ENCODE measurements at regions not wholly inside any gene's neighbourhood (a gene's known extent, or its start where the extent isn't known, plus 50 kb on each side); places are given as distances from the start of the nearest gene placed in this dataset.

DNA sequence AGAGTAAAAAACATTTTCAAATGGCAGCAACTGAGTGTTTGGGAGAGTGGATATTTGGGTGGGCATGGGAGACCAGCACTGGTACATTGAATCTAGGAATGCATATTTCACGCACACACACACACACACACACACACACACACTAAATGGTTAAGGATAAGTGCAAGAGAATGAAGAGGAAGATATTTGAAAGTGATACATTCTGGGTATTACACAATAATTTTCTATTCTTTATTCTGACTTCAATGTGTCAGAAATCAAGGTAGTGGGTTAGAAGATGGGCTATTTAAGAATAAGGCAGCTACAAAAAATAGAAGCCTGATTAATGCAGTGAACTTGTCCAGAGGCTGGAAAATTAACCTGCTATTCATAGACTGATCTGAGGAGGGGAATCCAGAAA lies 577.0 kb downstream of the TMEM182 start:
- H3K27me3 Mint-ChIP-seq (ENCODE audit: unreplicated experiment) = no peaks in the 10 kb centered on the region
- DNase-seq (ENCODE audit: low spot score) = no peak
- no peak overlapping the region for H3K27ac Mint-ChIP-seq (ENCODE audit: unreplicated experiment)
- TF ChIP-seq, protein P1, sequence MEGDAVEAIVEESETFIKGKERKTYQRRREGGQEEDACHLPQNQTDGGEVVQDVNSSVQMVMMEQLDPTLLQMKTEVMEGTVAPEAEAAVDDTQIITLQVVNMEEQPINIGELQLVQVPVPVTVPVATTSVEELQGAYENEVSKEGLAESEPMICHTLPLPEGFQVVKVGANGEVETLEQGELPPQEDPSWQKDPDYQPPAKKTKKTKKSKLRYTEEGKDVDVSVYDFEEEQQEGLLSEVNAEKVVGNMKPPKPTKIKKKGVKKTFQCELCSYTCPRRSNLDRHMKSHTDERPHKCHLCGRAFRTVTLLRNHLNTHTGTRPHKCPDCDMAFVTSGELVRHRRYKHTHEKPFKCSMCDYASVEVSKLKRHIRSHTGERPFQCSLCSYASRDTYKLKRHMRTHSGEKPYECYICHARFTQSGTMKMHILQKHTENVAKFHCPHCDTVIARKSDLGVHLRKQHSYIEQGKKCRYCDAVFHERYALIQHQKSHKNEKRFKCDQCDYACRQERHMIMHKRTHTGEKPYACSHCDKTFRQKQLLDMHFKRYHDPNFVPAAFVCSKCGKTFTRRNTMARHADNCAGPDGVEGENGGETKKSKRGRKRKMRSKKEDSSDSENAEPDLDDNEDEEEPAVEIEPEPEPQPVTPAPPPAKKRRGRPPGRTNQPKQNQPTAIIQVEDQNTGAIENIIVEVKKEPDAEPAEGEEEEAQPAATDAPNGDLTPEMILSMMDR (IDR thresholded peaks at IDR 0.05; ENCODE audit: unreplicated experiment) = no peak
- H3K9me3 Mint-ChIP-seq (ENCODE audit: unreplicated experiment) = no peaks in the 10 kb centered on the region
- no peak overlapping the region for H3K4me3 Mint-ChIP-seq (ENCODE audit: unreplicated experiment)
- H3K4me1 Mint-ChIP-seq (ENCODE audit: unreplicated experiment) = no peaks in the 10 kb centered on the region
- H3K36me3 Mint-ChIP-seq (ENCODE audit: low read depth, unreplicated experiment) = no peaks in the 10 kb centered on the region

DNA sequence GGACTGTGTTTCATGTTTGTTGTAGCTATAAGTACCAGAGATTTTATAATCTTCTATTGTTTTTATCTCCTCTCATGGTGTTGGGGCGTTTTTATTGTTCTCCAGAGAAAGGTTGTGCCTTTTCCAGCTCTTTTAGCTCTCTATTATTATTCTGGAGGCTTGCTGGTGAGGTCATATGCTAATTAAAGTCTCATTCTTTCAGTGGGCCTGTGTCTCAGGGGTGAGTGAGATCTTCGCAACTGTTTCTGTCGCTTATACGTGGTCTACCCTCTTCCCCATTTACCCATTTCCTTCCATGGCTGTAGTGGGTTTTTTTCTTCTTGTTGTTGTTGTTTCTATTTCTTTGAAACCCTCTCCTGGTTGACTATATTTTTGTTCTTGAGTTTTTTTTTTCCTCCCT lies 584.9 kb downstream of the TMEM182 start:
- no peak for DNase-seq (ENCODE audit: low spot score)
- Mint-ChIP-seq H3K27ac (ENCODE audit: unreplicated experiment) (peak overlapping the region; percentile 7), H3K9me3 (ENCODE audit: unreplicated experiment) (no peaks in the 10 kb centered on the region), H3K27me3 (ENCODE audit: unreplicated experiment) (no peaks in the 10 kb centered on the region), H3K4me3 (ENCODE audit: unreplicated experiment) (no peak overlapping the region), H3K36me3 (ENCODE audit: low read depth, unreplicated experiment) (no peaks in the 10 kb centered on the region), H3K4me1 (ENCODE audit: unreplicated experiment) (no peaks in the 10 kb centered on the region)
- TF ChIP-seq, protein P1 (IDR thresholded peaks at IDR 0.05; ENCODE audit: unreplicated experiment) = no peak

DNA sequence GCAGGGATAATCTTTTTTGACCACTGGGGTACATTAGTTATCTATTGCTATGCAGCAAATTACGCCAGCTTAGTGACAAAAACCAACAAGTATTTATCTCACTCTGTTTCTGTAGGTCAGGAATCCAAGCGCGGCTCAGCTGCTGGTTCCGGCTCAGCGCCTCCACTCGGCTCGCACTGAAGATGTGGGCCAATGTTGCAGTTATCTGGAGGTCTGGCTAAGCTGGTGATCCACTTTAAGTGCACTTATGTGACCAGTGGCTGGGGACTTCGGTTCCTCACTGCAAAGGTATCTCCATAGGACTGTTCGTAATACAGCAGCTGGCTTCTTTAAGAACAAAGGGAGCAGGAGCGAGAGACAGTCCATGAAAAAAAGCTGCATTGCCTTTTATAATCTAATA lies 591.9 kb downstream of the TMEM182 start:
- H3K4me3 Mint-ChIP-seq (ENCODE audit: unreplicated experiment) = no peak overlapping the region
- no peaks in the 10 kb centered on the region for H3K4me1 Mint-ChIP-seq (ENCODE audit: unreplicated experiment)
- DNase-seq (ENCODE audit: low spot score) = no peak
- TF ChIP-seq, protein P1 (IDR thresholded peaks at IDR 0.05; ENCODE audit: unreplicated experiment) = no peak
- H3K36me3 Mint-ChIP-seq (ENCODE audit: low read depth, unreplicated experiment) = no peaks in the 10 kb centered on the region
- no peaks in the 10 kb centered on the region for H3K27me3 Mint-ChIP-seq (ENCODE audit: unreplicated experiment)
- no peaks in the 10 kb centered on the region for H3K9me3 Mint-ChIP-seq (ENCODE audit: unreplicated experiment)
- no peak overlapping the region for H3K27ac Mint-ChIP-seq (ENCODE audit: unreplicated experiment)

DNA sequence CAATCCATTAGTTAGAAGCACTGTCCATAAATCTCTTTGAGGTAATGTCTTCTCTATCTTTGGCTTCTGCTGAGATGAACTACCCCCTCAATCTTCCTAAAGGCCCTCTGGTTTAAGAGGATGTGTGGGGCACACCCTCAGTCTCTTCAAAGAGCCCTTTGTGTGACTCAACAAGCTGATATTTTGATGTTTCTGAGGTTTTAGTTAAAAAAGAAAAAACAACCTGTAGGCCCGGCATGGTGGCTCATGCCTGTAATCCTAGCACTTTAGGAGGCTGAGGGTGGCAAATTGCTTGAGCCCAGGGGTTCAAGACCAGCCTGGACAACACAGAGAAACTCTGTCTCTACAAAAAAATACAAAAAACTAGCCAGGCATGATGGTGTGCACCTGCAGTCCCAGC lies 593.5 kb downstream of the TMEM182 start:
- no peaks in the 10 kb centered on the region for H3K27me3 Mint-ChIP-seq (ENCODE audit: unreplicated experiment)
- TF ChIP-seq, protein P1 (IDR thresholded peaks at IDR 0.05; ENCODE audit: unreplicated experiment) = no peak
- DNase-seq (ENCODE audit: low spot score) = no peak
- no peaks in the 10 kb centered on the region for H3K9me3 Mint-ChIP-seq (ENCODE audit: unreplicated experiment)
- H3K4me3 Mint-ChIP-seq (ENCODE audit: unreplicated experiment) = no peak overlapping the region
- no peaks in the 10 kb centered on the region for H3K36me3 Mint-ChIP-seq (ENCODE audit: low read depth, unreplicated experiment)
- H3K4me1 Mint-ChIP-seq (ENCODE audit: unreplicated experiment) = no peaks in the 10 kb centered on the region
- H3K27ac Mint-ChIP-seq (ENCODE audit: unreplicated experiment) = no peak overlapping the region

DNA sequence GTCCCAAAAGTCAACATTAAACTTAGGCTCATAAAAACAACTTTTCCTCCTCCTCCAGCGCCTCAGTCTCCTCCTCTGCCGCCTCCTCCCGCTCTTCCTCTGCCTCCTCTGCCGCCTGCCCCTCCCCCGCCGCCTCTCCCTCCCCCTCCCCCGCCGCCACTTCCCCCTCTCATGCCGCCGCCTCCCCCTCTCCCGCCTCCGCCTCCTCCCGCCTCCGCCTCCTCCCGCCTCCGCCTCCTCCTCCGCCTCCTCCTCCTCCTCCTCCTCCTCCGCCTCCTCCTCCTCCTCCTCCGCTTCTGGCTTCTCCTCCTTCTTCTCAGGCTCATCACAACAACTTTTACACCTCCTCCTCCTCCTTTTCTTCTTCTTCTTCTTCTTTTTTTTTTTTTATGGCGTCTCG lies 599.9 kb downstream of the TMEM182 start:
- Mint-ChIP-seq H3K4me1 (ENCODE audit: unreplicated experiment) (no peaks in the 10 kb centered on the region), H3K27me3 (ENCODE audit: unreplicated experiment) (no peaks in the 10 kb centered on the region), H3K27ac (ENCODE audit: unreplicated experiment) (no peak overlapping the region), H3K36me3 (ENCODE audit: low read depth, unreplicated experiment) (no peaks in the 10 kb centered on the region), H3K4me3 (ENCODE audit: unreplicated experiment) (no peak overlapping the region), H3K9me3 (ENCODE audit: unreplicated experiment) (no peaks in the 10 kb centered on the region)
- no peak for DNase-seq (ENCODE audit: low spot score)
- TF ChIP-seq, protein P1 (IDR thresholded peaks at IDR 0.05; ENCODE audit: unreplicated experiment) = no peak
